ENCODE measurements at regions not wholly inside any gene's neighbourhood (a gene's known extent, or its start where the extent isn't known, plus 50 kb on each side); places are given as distances from the start of the nearest gene placed in this dataset.

DNA sequence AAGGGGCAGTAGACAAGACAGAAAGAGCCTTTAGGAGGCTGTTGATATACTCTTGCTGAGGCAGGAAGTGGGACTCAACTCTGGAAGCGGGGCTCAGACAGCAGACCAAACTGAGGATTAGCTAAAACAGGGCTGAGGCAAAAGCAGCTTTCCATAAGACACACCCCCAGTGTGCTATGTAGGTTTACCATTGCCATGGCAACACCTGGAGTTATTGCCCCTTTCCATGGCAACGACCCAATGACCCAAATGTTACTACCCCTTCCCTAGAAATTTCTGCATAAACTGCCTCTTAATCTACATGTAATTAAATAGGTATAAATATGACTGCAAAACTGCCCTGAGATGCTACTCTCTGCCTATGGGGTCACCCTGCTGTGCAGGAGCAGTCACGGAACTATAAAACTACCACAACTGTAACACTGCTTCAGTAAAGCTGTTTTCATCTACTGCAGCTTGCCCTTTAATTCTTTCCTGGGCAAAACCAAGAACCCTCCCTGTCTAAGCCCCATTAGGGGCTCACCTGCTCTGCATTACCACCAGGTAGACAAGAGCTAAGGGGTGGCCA, 348.4 kb upstream of the PODXL start:
- Histone ChIP-seq H3K79me2 (ENCODE audit: insufficient read depth, low read length) (no peaks in the 10 kb centered on the region), H4K20me1 (ENCODE audit: insufficient read depth, low read length, poor library complexity, severe bottlenecking) (no peaks in the 10 kb centered on the region), H3K27me3 (ENCODE audit: insufficient read depth, low read length, poor library complexity, severe bottlenecking) (no peaks in the 10 kb centered on the region), H3K9me3 (ENCODE audit: insufficient read depth, low read depth, low read length) (no peaks in the 10 kb centered on the region), H3K4me1 (ENCODE audit: insufficient read depth, low read length, poor library complexity, severe bottlenecking) (no peaks in the 10 kb centered on the region), H2AFZ (ENCODE audit: low read length) (no peak overlapping the region), H3F3A (ENCODE audit: low read depth) (no peaks in the 10 kb centered on the region), H3K4me2 (ENCODE audit: low read depth, low read length, poor library complexity, severe bottlenecking) (no peak overlapping the region), H3K36me3 (ENCODE audit: insufficient read depth, low read length) (no peaks in the 10 kb centered on the region), H3K9ac (ENCODE audit: low read depth, low read length, poor library complexity, severe bottlenecking) (no peak overlapping the region), H3K4me3 (ENCODE audit: low read length, poor library complexity, severe bottlenecking) (no peak overlapping the region), H3K9me2 (replicated peaks; ENCODE audit: low read depth, low read length) (no peaks in the 10 kb centered on the region)
- TF ChIP-seq CTCF (conservative IDR thresholded peaks at IDR 0.05; ENCODE audit: low read length) (no peak), EZH2phosphoT487 (IDR thresholded peaks at IDR 0.05; ENCODE audit: borderline replicate concordance) (no peak)

DNA sequence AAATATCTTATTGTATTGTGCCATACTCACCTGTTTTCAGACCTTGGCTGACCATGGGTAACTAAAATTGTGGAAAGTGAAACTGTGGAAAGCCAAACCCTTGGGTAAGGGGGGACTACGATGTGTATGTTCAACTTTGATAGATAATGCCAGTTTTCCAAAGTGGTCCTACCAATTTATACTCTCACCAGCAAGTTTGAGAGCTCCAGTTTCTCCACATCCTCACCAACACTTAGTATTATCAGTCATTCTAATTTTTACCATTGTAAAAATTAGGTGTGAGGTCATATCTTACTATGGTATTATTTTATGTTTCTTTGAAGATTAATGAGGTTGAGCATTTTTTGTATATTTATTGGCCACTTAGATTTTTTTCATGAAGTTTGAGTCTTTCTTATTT, 346.9 kb upstream of the PODXL start:
- no peaks in the 10 kb centered on the region for H3K79me2 ChIP-seq (ENCODE audit: insufficient read depth, low read length)

GRCh38 chr7:131900785-131901287, 344.4 kb upstream of the PODXL start:
- Histone ChIP-seq H3K4me2 (ENCODE audit: low read depth, low read length, poor library complexity, severe bottlenecking) (no peak overlapping the region), H3F3A (ENCODE audit: low read depth) (no peaks in the 10 kb centered on the region), H3K36me3 (ENCODE audit: insufficient read depth, low read length) (no peaks in the 10 kb centered on the region), H3K9ac (ENCODE audit: low read depth, low read length, poor library complexity, severe bottlenecking) (no peak overlapping the region), H3K27me3 (ENCODE audit: insufficient read depth, low read length, poor library complexity, severe bottlenecking) (no peaks in the 10 kb centered on the region), H3K79me2 (ENCODE audit: insufficient read depth, low read length) (no peaks in the 10 kb centered on the region), H3K4me1 (ENCODE audit: insufficient read depth, low read length, poor library complexity, severe bottlenecking) (no peaks in the 10 kb centered on the region), H3K4me3 (ENCODE audit: low read length, poor library complexity, severe bottlenecking) (no peak overlapping the region), H4K20me1 (ENCODE audit: insufficient read depth, low read length, poor library complexity, severe bottlenecking) (no peaks in the 10 kb centered on the region), H3K9me2 (replicated peaks; ENCODE audit: low read depth, low read length) (no peaks in the 10 kb centered on the region), H2AFZ (ENCODE audit: low read length) (no peak overlapping the region), H3K9me3 (ENCODE audit: insufficient read depth, low read depth, low read length) (no peaks in the 10 kb centered on the region)
- no peak for TF ChIP-seq EZH2phosphoT487 (IDR thresholded peaks at IDR 0.05; ENCODE audit: borderline replicate concordance)
- TF ChIP-seq CTCF (conservative IDR thresholded peaks at IDR 0.05; ENCODE audit: low read length), result no peak

More for the DNA sequence above, 346.9 kb upstream of the PODXL start:
- Histone ChIP-seq H3K36me3 (ENCODE audit: insufficient read depth, low read length) (no peaks in the 10 kb centered on the region), H3F3A (ENCODE audit: low read depth) (no peaks in the 10 kb centered on the region), H3K4me3 (ENCODE audit: low read length, poor library complexity, severe bottlenecking) (no peak overlapping the region), H4K20me1 (ENCODE audit: insufficient read depth, low read length, poor library complexity, severe bottlenecking) (no peaks in the 10 kb centered on the region), H2AFZ (ENCODE audit: low read length) (no peak overlapping the region), H3K4me2 (ENCODE audit: low read depth, low read length, poor library complexity, severe bottlenecking) (no peak overlapping the region), H3K27me3 (ENCODE audit: insufficient read depth, low read length, poor library complexity, severe bottlenecking) (no peaks in the 10 kb centered on the region), H3K9me3 (ENCODE audit: insufficient read depth, low read depth, low read length) (no peaks in the 10 kb centered on the region), H3K9me2 (replicated peaks; ENCODE audit: low read depth, low read length) (no peaks in the 10 kb centered on the region), H3K4me1 (ENCODE audit: insufficient read depth, low read length, poor library complexity, severe bottlenecking) (no peaks in the 10 kb centered on the region), H3K9ac (ENCODE audit: low read depth, low read length, poor library complexity, severe bottlenecking) (no peak overlapping the region)
- TF ChIP-seq CTCF (conservative IDR thresholded peaks at IDR 0.05; ENCODE audit: low read length) (no peak), EZH2phosphoT487 (IDR thresholded peaks at IDR 0.05; ENCODE audit: borderline replicate concordance) (no peak)
